Stimulated activated CD4-positive, alpha-beta T cell treated with anti-CD3 and anti-CD28 coated beads, TNF-alpha, amount 100 ng/mL, for 1 hour (primary cell): ENCODE measurements at regions not wholly inside any gene's neighbourhood (a gene's known extent, or its start where the extent isn't known, plus 50 kb on each side); places are given as distances from the start of the nearest gene placed in this dataset.

ENCODE experiments used
- DNase-seq, 3 donors: peaks; one replicate each; pipeline ENCODE4 v3.0.0-alpha.2; 2020; ENCODE audit warnings: low read depth in 3 of 3, low spot score in 1 of 3

- no peak for DNase-seq
These were observed 55.1 kb upstream of the ZEB1 start for GRCh38 chr10:31263903-31264302.

- DNase-seq, result no peak
These were observed 50.3 kb upstream of the ZEB1 start for GRCh38 chr10:31268444-31269303.
